ENCODE measurements at regions not wholly inside any gene's neighbourhood (a gene's known extent, or its start where the extent isn't known, plus 50 kb on each side); places are given as distances from the start of the nearest gene placed in this dataset.

DNA sequence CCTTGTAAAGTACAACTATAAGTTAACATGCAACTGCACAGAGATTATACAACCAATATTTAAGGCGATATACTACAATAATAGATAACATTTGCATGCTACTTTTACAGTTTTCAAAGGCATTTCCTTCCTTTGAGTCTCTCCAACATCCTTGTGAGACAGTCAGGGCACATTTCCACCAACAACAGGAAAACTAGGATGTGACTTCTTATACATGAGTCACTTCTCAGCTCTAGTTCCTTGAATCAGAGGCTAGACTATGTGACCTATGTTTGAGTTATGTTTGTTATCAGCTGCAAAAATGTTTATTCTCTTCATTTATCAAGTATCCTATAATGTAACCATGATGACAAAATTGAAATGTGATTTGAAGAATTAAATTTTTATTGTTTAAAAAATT is 51.7 kb upstream of the TFAP2D start:
- H3K9me2 ChIP-seq (ENCODE audit: insufficient read depth), result no peaks in the 10 kb centered on the region
- no peaks in the 10 kb centered on the region for H3K79me2 ChIP-seq (ENCODE audit: low read depth)
- POLR2A ChIA-PET (ENCODE audit: unreplicated experiment), result no interaction called here
- no TSS peak for BruUV-seq (replicated peaks)
- TF ChIP-seq EZH2 (IDR thresholded peaks at IDR 0.05; ENCODE audit: low read depth), result no peak
- TF ChIP-seq, protein P1, sequence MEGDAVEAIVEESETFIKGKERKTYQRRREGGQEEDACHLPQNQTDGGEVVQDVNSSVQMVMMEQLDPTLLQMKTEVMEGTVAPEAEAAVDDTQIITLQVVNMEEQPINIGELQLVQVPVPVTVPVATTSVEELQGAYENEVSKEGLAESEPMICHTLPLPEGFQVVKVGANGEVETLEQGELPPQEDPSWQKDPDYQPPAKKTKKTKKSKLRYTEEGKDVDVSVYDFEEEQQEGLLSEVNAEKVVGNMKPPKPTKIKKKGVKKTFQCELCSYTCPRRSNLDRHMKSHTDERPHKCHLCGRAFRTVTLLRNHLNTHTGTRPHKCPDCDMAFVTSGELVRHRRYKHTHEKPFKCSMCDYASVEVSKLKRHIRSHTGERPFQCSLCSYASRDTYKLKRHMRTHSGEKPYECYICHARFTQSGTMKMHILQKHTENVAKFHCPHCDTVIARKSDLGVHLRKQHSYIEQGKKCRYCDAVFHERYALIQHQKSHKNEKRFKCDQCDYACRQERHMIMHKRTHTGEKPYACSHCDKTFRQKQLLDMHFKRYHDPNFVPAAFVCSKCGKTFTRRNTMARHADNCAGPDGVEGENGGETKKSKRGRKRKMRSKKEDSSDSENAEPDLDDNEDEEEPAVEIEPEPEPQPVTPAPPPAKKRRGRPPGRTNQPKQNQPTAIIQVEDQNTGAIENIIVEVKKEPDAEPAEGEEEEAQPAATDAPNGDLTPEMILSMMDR (conservative IDR thresholded peaks at IDR 0.05), result no peak
- H2AFZ ChIP-seq, result no peak overlapping the region
- no peaks in the 10 kb centered on the region for H3K9me3 ChIP-seq (ENCODE audit: insufficient read depth, low read depth)
- no peaks in the 10 kb centered on the region for H3K36me3 ChIP-seq (ENCODE audit: low read depth)
- no peak overlapping the region for H3K4me2 ChIP-seq
- no peaks in the 10 kb centered on the region for H4K20me1 ChIP-seq (ENCODE audit: insufficient read depth)
- no peak overlapping the region for H3K27ac ChIP-seq
- no peaks in the 10 kb centered on the region for H3K27me3 ChIP-seq (ENCODE audit: insufficient read depth, low read depth)
- DNase-seq, result no peak
- H3F3A ChIP-seq (ENCODE audit: insufficient read depth, low read depth), result no peaks in the 10 kb centered on the region
- intact Hi-C loops (cut with micrococcal nuclease; ENCODE audit: unreplicated experiment), result no loop called here
- CTCF ChIA-PET, result no interaction called here
- H3K4me3 ChIP-seq, result no peak overlapping the region
- no peaks in the 10 kb centered on the region for H3K4me1 ChIP-seq (replicated peaks; ENCODE audit: insufficient read depth)

Data from PC-9 (cell line).